CD4-positive, alpha-beta T cell treated with Interleukin-2 at 100 ng/mL for 4 hours (primary cell): ENCODE measurements at regions not wholly inside any gene's neighbourhood (a gene's known extent, or its start where the extent isn't known, plus 50 kb on each side); places are given as distances from the start of the nearest gene placed in this dataset.
"Not testable (repeated sequence)": the region's sequence is repeated elsewhere in the genome, so short reads cannot be mapped to it uniquely, and the experiment has no call there.

Source experiments
- DNase-seq: peaks from one replicate; pipeline ENCODE4 v3.0.0-alpha.2; 2020; ENCODE audit warnings: low spot score

DNA sequence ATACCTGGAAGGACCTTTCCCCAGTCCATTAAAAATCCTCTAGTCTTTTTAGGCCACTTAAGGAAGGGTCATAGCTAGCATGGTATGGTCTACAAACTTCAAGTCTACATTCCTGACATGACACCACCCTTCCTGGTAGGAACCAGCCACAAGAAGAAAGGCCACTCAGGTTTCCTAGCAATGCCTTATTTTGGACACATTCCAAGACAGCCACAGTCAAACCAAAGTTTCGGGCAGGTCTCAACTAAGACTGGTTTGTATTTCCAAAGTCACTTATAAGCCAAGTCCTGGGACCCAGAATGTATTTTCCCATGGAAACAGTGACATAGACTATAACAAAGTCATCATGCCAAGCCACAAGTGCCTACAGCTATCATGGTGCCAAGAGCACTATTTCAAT is 50.6 kb upstream of the SLC44A3 start:
- DNase-seq = no peak

DNA sequence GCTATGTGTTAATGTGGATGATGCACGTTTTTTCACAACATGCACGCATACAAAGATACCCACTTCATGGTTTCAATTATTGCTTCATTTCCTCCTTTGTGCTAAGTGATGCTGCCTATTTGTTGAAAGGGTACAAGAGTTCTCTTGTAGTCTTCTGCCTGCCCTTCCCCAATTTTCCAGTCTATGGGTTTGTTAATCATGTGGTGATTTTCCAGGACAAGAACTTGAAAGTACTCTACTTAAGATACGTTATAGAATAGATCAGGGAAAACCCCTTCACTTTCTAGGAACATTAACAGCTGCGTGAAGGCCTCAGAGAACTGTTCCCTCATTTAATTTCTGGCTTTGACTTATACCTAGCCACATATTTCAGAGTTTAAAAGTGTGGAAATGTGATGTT is 52.1 kb upstream of the SLC44A3 start:
- DNase-seq = no peak

DNA sequence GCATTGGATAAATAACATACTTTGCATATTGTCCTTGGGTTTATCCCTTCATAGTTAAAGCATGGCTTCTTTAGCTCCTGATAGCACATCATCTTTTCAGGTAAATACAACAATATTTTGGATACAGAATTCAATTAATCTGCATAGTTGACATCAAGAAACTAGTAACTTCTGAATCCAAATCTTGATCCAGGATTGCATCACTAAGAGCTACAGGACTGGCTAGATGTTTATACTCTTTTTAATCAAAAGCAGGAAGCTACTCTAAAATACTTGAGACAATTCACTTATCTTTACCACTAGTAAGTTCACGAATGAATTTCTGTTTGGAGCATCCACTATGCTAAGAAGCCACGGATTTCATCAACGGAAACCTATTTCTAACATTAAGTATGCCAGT is 54.2 kb upstream of the SLC44A3 start:
- DNase-seq = no peak

GRCh38 chr1:94759188-94759587 is 61.0 kb upstream of the SLC44A3 start:
- no peak for DNase-seq

- DNase-seq = no peak
Measured at GRCh38 chr1:94757931-94758330, 62.2 kb upstream of the SLC44A3 start.

DNA sequence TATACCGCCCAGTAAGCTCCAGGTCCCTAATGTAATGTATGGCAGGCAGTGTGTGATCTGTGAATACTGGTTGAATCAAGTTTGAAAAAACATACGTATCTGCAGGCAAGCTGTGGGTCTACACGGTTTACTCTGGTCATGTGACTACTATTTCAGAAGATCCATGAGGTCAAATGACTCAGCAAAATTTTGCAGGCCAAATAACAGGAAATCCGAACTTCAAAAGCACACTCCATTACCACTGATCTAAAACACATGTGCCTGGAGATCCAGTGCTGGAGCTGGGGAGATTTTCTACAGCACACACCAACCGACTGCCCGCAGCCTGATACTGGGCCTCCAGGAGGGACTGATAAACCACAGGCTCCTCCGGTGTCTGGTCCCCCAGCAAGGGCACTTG is 64.5 kb upstream of the SLC44A3 start:
- DNase-seq = no peak

GRCh38 chr1:94755016-94755415 is 65.1 kb upstream of the SLC44A3 start:
- not testable (repeated sequence) for DNase-seq

GRCh38 chr1:94754570-94754969 is 65.6 kb upstream of the SLC44A3 start:
- no peak for DNase-seq

DNA sequence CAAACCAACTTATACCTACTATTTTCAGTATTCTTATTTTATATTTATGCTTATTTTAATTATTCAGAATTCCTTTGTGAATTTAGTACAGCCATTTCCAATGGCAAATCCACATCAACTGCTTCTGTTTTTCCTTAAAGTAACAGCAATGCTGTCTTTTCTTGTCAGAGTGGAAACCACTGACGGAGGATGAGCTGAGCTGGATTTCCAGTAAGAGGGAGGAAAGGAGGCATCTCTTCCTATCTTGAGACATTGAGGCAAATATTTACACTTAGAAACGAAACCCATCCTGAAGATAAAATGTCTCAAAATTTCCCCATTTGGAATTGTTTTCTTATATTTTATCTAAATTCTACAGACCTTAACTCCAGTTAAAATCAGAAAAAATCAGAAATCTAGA is 66.1 kb upstream of the SLC44A3 start:
- DNase-seq = no peak

GRCh38 chr1:94753171-94753972 is 66.8 kb upstream of the SLC44A3 start:
- no peak for DNase-seq

GRCh38 chr1:94751483-94751882 is 68.7 kb upstream of the SLC44A3 start:
- DNase-seq = not testable (repeated sequence)

DNA sequence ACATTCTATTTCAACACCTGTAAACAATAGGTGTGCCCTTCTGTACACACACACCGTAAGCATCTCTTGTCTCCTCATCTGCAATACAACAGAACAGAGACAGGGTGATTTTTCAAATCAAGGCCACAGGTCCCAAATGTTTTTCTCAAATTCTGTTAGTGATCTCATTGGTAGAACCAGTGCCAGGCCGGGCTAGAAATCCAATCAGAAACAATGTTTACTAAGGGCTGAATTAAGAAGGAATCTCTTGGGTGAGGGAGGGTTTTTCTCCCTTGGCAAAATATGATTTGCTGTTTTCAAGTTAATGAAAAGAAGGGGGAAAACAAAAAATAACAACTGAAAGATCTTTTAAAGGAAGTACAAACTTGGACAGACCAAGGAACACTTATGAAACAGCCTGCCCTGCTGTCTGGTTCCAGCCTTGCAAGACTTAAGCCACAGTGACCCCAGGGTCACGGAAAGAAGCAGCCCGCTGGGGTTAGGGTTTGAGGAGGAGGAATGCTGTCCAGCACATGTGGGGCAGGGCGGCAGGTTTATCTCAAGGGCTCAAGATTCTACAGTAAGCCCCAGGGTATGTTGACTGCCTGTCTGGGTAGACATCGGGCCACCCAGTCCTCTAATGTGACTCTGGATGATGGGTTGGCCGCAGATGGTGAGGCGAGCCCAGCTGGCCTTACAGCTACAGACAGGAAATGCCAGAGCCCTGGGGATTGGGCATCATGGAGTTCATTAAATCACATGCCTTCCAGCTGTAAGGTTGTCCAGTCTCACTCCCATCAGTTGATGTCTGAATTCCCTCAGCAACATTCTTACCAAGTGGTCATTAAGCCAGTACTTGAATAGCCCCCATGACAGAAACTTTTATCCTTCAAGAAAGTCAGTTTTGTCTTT is 73.3 kb upstream of the SLC44A3 start:
- no peak for DNase-seq

GRCh38 chr1:94745742-94746141 is 74.4 kb upstream of the SLC44A3 start:
- DNase-seq = no peak

GRCh38 chr1:94743862-94744261 is 76.3 kb upstream of the SLC44A3 start:
- no peak for DNase-seq

GRCh38 chr1:94741996-94742395 is 78.2 kb upstream of the SLC44A3 start:
- DNase-seq = no peak

GRCh38 chr1:94741510-94741909 is 78.6 kb upstream of the SLC44A3 start:
- no peak for DNase-seq

DNA sequence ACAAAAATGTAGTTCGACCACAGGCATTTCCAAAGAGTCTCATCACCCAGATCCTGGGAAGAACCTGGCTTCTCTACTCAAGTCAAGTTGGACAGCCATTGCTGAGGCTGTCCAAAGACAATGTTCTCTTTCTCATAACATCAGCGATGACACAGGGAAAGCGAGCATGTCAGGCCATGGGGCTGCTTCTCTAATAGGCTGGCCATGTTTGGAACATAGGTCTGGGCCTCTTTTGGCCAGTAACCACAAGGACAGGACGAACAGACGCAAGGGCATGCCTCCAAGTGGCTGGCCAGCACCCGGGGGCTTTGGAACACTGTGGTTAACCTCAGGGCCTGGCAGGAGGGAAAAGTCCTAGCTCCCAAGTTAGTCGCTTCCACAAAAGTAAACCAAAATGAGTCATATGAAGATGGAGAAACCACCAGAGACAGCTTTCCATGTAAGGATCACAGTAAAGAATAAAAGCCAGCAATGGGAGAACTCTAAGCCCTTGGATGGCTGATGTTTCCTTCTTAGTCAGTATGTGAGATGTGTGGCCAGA is 80.6 kb upstream of the SLC44A3 start:
- no peak for DNase-seq

DNA sequence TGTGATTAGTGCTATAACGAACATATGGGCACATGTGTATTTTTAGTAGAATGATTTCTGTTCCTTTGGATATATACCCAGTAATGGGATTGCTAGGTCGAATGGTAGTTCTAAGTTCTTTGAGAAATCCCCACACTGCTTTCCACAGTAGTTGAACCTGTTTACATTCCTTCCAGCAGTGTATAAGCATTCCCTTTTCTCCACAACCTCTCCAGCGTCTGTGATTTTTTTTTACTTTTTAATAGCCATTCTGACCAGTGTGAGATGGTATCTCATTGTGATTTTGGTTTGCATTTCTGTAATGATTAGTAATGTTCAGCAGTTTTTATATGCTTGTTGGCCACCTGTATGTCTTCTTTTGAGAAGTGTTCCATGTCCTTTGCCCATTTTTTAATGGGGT is 81.8 kb upstream of the SLC44A3 start:
- DNase-seq = no peak

DNA sequence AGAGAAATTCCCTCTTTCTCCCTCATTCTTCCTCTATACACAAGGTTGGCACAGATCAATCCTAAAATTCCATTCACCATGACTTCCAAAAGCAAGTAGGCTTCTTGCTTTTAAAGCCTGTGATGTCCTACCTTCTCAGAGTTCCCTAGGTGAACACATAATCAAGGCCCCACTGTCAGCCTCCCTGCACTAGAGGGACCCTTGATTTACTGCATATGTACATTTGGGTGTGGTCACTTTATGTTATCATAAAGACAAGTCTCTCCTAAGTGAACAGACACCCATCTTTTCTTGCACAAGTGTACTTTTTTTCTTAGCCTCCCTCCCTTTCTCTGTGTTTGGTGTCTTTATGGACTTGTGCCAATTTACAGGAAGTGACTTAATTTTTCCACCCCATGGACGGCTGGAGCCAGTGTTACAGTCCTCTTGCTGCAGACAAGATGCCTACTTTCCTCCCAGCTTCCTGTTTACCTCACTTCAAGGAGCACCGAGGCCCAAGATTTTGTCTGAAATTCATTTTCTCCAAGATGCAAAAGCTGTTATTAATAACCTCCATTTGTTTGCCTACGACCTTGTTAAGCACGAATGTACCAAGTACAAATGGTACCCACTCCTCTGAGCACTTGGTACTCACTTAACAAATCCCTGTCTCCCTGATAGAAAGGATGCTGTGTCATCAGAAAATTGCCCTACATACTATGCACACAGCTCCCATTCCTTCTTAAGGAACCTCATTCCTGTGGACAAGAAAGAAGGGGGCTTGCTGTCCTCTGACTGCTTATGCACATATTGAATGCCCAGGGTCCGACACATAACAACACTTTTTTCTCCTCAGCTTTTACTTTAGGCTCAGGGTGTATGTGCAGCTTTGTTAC is 82.8 kb upstream of the SLC44A3 start:
- no peak for DNase-seq

DNA sequence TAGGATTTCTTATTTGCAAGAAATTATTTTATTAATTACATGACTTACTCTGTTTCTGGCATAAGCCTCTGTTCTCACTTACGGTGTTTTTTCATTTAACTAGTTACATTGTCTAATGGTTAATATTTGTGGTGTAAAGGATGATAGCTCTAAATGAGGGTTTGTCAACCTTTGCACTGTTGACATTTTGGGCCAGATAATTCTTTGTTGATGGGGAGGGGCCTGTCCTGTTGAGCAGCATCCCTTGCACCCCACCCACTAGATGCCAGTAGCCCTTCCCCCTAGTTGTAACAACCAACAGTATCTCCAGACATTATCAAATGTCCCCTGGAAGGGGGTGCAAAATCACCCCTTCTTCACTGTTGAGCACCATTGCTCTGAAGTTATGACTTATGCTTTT is 83.6 kb upstream of the SLC44A3 start:
- DNase-seq = no peak

DNA sequence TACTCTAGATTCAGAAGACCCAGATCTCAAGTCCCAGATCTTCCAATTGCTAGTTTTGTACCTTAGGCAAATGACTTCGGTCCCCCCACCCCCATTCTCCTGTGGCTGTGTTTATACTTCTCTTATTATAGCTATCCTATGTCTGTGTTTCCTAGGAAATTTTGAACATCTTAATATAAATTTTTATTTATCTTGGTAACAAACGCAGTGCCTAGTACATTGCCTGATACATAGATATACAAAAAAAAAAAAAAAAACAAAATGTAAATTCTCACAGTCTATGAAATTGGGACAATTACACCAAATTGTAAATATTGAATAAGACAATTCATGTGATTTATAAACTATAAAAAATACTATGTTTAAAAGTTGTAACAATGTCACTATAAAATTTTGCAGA is 84.1 kb upstream of the SLC44A3 start:
- DNase-seq = no peak
